ENCODE measurements at regions not wholly inside any gene's neighbourhood (a gene's known extent, or its start where the extent isn't known, plus 50 kb on each side); places are given as distances from the start of the nearest gene placed in this dataset.

DNA sequence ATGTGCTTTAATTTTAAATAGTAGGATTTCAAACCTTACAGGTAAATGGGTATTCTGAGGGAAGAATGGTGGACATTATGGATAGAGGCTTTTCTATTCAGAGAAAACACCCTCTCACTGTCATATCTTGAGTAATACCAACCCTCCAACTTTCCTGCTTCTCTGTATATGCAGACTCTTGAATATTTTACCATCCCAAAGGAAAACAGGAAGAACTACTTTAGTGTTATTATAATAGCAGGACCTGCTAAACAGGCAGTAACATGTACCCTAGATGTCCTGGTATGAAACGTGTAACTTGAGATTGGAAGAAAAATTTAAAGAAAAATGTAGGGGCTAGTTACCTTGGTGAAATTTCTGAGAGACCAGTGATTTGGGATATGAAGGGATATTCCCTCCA is 82.9 kb upstream of the TRHDE start:
- TF ChIP-seq, protein P1, sequence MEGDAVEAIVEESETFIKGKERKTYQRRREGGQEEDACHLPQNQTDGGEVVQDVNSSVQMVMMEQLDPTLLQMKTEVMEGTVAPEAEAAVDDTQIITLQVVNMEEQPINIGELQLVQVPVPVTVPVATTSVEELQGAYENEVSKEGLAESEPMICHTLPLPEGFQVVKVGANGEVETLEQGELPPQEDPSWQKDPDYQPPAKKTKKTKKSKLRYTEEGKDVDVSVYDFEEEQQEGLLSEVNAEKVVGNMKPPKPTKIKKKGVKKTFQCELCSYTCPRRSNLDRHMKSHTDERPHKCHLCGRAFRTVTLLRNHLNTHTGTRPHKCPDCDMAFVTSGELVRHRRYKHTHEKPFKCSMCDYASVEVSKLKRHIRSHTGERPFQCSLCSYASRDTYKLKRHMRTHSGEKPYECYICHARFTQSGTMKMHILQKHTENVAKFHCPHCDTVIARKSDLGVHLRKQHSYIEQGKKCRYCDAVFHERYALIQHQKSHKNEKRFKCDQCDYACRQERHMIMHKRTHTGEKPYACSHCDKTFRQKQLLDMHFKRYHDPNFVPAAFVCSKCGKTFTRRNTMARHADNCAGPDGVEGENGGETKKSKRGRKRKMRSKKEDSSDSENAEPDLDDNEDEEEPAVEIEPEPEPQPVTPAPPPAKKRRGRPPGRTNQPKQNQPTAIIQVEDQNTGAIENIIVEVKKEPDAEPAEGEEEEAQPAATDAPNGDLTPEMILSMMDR (IDR thresholded peaks at IDR 0.05), result no peak
- no peak for TF ChIP-seq POLR2A (IDR thresholded peaks at IDR 0.05)
